Astrocyte (in vitro differentiated cells and primary cell): ENCODE measurements at regions not wholly inside any gene's neighbourhood (a gene's known extent, or its start where the extent isn't known, plus 50 kb on each side); places are given as distances from the start of the nearest gene placed in this dataset.

ENCODE experiments used
- DNase-seq: peaks from one replicate; pipeline ENCODE4 v3.0.0-alpha.2; 2010; ENCODE audit warnings: low read depth
- FAIRE-seq: peaks from 2 replicates; lab custom pipeline; 2011; peaks lifted over from hg19 to GRCh38; lab: Jason Lieb, UNC
- H2AFZ ChIP-seq: 2 replicates; pipeline ENCODE4 v1.6.0; 2012; ENCODE audit warnings: low read depth, low read length, inconsistent platforms
- H3K27ac ChIP-seq: 2 replicates; pipeline ENCODE4 v1.5.1; 2011; ENCODE audit warnings: low read depth, low read length, inconsistent platforms
- H3K27me3 ChIP-seq: 2 replicates; pipeline ENCODE4 v1.6.0; 2011; ENCODE audit warnings: low read length, inconsistent platforms; ENCODE audit not compliant: insufficient read depth
- H3K36me3 ChIP-seq: 2 replicates; pipeline ENCODE4 v1.5.1; 2011; ENCODE audit warnings: low read length, inconsistent platforms; ENCODE audit not compliant: insufficient read depth
- H3K4me1 ChIP-seq: 2 replicates; pipeline ENCODE4 v1.5.1; 2011; ENCODE audit warnings: low read length, inconsistent platforms; ENCODE audit not compliant: insufficient read depth
- H3K4me2 ChIP-seq: 2 replicates; pipeline ENCODE4 v1.6.0; 2012; ENCODE audit warnings: low read length, inconsistent platforms
- H3K4me3 ChIP-seq: 2 replicates; pipeline ENCODE4 v1.5.1; 2011; ENCODE audit warnings: low read depth, mild to moderate bottlenecking, low read length, inconsistent platforms; ENCODE audit not compliant: insufficient read depth
- H3K79me2 ChIP-seq: 2 replicates; pipeline ENCODE4 v1.6.0; 2012; ENCODE audit warnings: mild to moderate bottlenecking, low read length, inconsistent platforms; ENCODE audit not compliant: insufficient read depth
- H3K9ac ChIP-seq: 2 replicates; pipeline ENCODE4 v1.6.0; 2012; ENCODE audit warnings: mild to moderate bottlenecking, low read length, inconsistent platforms
- H3K9me3 ChIP-seq: 2 replicates; pipeline ENCODE4 v1.5.1; 2012; ENCODE audit warnings: low read depth, mild to moderate bottlenecking, low read length, inconsistent platforms; ENCODE audit not compliant: insufficient read depth
- H4K20me1 ChIP-seq: 2 replicates; pipeline ENCODE4 v1.6.0; 2012; ENCODE audit warnings: low read length, inconsistent platforms; ENCODE audit not compliant: insufficient read depth
- H3K27ac Mint-ChIP-seq: one replicate; pipeline ENCODE4 v1.8.0; 2021; ENCODE audit warnings: mild to moderate bottlenecking, mixed read lengths; ENCODE audit not compliant: unreplicated experiment
- H3K27me3 Mint-ChIP-seq: one replicate; pipeline ENCODE4 v1.8.0; 2021; ENCODE audit warnings: low read depth, mixed read lengths; ENCODE audit not compliant: unreplicated experiment
- H3K36me3 Mint-ChIP-seq: one replicate; pipeline ENCODE4 v1.8.0; 2021; ENCODE audit warnings: low read depth, mixed read lengths; ENCODE audit not compliant: unreplicated experiment
- H3K4me1 Mint-ChIP-seq: one replicate; pipeline ENCODE4 v1.8.0; 2021; ENCODE audit warnings: low read depth, mixed read lengths; ENCODE audit not compliant: unreplicated experiment
- H3K4me3 Mint-ChIP-seq: one replicate; pipeline ENCODE4 v1.8.0; 2021; ENCODE audit warnings: mild to moderate bottlenecking, moderate library complexity, mixed read lengths; ENCODE audit not compliant: unreplicated experiment
- H3K9me3 Mint-ChIP-seq: one replicate; pipeline ENCODE4 v1.8.0; 2021; ENCODE audit warnings: mild to moderate bottlenecking, mixed read lengths; ENCODE audit not compliant: unreplicated experiment
- CTCF ChIP-seq: IDR thresholded peaks from 2 replicates; pipeline ENCODE4 v1.5.1; 2011; ENCODE audit warnings: low read depth, mild to moderate bottlenecking, inconsistent platforms, low read length, moderate library complexity; ENCODE audit not compliant: insufficient read depth
- EZH2 ChIP-seq: IDR thresholded peaks from 2 replicates; pipeline ENCODE4 v1.6.1; 2012; ENCODE audit warnings: mild to moderate bottlenecking, low read length, inconsistent platforms; ENCODE audit not compliant: insufficient read depth

- TF ChIP-seq EZH2 (no peak), CTCF (no peak)
- peak; percentile 73 for FAIRE-seq
- no peaks in the 10 kb centered on the region for H3K27me3 ChIP-seq
- peak; percentile 54 for DNase-seq
- no peaks in the 10 kb centered on the region for H3K27me3 Mint-ChIP-seq
- peak overlapping the region; percentile 15 for H3K27ac Mint-ChIP-seq
- H3K4me3 Mint-ChIP-seq = no peak overlapping the region
- H3K4me2 ChIP-seq = peak overlapping the region; percentile 35
- no peak overlapping the region for H3K9ac ChIP-seq
- H4K20me1 ChIP-seq = no peaks in the 10 kb centered on the region
- no peaks in the 10 kb centered on the region for H3K36me3 ChIP-seq
- no peaks in the 10 kb centered on the region for H3K9me3 Mint-ChIP-seq
- H3K4me1 ChIP-seq = peaks cover 13% of the 10 kb centered on the region
- H3K79me2 ChIP-seq = no peaks in the 10 kb centered on the region
- peaks cover 4% of the 10 kb centered on the region for H3K36me3 Mint-ChIP-seq
- H3K9me3 ChIP-seq = no peaks in the 10 kb centered on the region
- no peak overlapping the region for H3K4me3 ChIP-seq
- peaks cover 24% of the 10 kb centered on the region for H3K4me1 Mint-ChIP-seq
- H3K27ac ChIP-seq = peak overlapping the region; percentile 9
- H2AFZ ChIP-seq = no peak overlapping the region
Measured at GRCh38 chr11:92892802-92893684, 76.4 kb upstream of the MTNR1B start.

DNA sequence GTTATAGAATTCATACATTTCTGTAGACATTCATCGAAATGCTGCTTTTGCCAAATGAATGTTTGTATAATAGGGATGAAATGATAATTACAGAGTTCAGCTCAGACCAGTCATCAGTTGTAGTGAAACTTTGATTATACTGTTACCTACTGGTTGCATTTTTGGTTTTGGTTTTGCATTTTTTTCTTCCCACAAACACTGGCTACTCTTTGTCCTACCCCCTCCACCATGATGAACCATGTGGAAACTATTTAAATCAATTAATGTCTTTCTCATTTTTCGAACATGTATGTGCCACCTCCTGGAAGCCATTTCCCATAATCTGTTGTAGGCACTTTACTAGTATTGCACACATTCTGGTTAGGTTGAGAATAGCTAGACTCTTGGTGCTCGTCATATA is 75.3 kb upstream of the MTNR1B start:
- Histone ChIP-seq H3K79me2 (no peaks in the 10 kb centered on the region), H4K20me1 (no peaks in the 10 kb centered on the region), H3K4me1 (peaks cover 13% of the 10 kb centered on the region), H3K4me3 (no peak overlapping the region), H3K36me3 (no peaks in the 10 kb centered on the region), H3K27ac (no peak overlapping the region), H3K27me3 (no peaks in the 10 kb centered on the region), H3K4me2 (no peak overlapping the region), H3K9ac (no peak overlapping the region), H3K9me3 (no peaks in the 10 kb centered on the region), H2AFZ (no peak overlapping the region)
- Mint-ChIP-seq H3K27ac (peak overlapping the region; percentile 35), H3K9me3 (no peaks in the 10 kb centered on the region), H3K36me3 (peaks cover 4% of the 10 kb centered on the region), H3K4me3 (no peak overlapping the region), H3K27me3 (no peaks in the 10 kb centered on the region), H3K4me1 (peaks cover 21% of the 10 kb centered on the region)
- TF ChIP-seq EZH2 = no peak
- no peak for TF ChIP-seq CTCF
- DNase-seq (peak; percentile 74), FAIRE-seq (peak; percentile 69)

DNA sequence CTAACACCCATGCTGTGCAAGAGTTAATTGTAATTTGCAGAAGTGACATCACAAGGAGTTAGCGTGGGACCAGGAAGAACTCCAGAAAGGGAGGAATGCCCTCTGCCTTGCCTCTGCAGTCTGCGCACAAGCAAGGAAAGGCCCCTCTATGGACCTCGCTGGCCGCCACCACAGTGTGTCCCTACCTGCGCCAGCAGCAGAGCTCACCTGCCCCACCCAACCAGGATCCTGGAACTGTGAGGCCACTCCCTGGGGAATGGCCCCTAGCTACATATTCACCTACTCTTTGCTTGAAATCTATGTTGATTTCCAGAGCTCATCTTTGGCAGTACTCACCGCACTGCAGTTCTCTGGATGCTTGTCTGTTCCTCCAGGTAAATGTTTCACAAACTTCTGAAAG is 72.0 kb upstream of the MTNR1B start:
- FAIRE-seq = no peak
- no peak overlapping the region for H3K27ac Mint-ChIP-seq
- no peak overlapping the region for H3K27ac ChIP-seq
- no peaks in the 10 kb centered on the region for H3K79me2 ChIP-seq
- no peaks in the 10 kb centered on the region for H3K9me3 Mint-ChIP-seq
- H3K36me3 ChIP-seq = no peaks in the 10 kb centered on the region
- H3K9me3 ChIP-seq = no peaks in the 10 kb centered on the region
- H3K9ac ChIP-seq = no peak overlapping the region
- no peaks in the 10 kb centered on the region for H4K20me1 ChIP-seq
- no peaks in the 10 kb centered on the region for H3K27me3 Mint-ChIP-seq
- no peak for TF ChIP-seq EZH2
- no peak for TF ChIP-seq CTCF
- H3K4me1 Mint-ChIP-seq = peaks cover 21% of the 10 kb centered on the region
- H3K4me1 ChIP-seq = peaks cover 13% of the 10 kb centered on the region
- H3K4me3 Mint-ChIP-seq = no peak overlapping the region
- H3K36me3 Mint-ChIP-seq = no peaks in the 10 kb centered on the region
- DNase-seq = no peak
- no peak overlapping the region for H3K4me2 ChIP-seq
- no peak overlapping the region for H2AFZ ChIP-seq
- H3K4me3 ChIP-seq = no peak overlapping the region
- H3K27me3 ChIP-seq = no peaks in the 10 kb centered on the region
